GM21447 (cell line): ENCODE measurements at regions not wholly inside any gene's neighbourhood (a gene's known extent, or its start where the extent isn't known, plus 50 kb on each side); places are given as distances from the start of the nearest gene placed in this dataset.

Experiments
- ATAC-seq: cut with Tn5 transposase; IDR thresholded peaks from one replicate; pipeline ENCODE4 v1.9.1; 2021; ENCODE audit not compliant: unreplicated experiment

DNA sequence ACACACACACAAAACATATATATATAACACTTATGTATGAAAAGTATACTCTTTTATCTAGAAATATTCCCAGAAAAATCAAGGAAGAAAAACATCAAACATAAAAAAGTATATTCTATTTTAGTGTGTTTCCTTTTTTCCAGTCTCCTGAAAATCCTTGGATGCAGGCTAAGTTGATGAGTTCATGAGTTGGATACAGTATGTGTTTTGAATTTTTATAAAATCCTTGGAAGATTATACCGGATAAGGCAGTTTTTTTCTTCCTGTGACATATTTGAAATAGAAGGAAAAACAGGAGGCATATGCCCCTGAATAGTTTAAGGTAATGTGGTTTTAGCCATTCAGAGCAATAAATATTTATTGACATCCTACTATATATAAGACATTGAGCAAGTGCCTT lies 203.6 kb downstream of the SNX18 start:
- ATAC-seq, result no peak

DNA sequence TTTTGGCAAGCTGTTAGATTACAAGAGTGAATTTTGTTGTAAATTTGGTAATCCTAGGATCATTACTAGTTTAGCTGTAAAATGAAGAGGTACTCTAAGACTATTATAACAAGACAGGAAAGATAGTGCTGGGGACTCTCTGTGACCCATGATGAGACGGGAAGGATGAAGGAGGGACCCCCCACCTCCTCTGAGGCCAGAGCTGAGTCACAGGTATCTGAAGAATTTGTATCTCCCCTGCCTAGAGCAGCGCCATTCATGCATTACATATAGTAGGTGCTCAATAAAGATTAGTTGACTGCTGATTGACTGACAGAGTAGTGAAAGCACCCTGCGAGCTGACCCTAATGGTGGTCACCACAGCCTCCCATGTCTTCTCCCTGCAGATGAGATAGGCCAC lies 202.8 kb downstream of the SNX18 start:
- no peak for ATAC-seq

GRCh38 chr5:54719384-54720283 lies 202.1 kb downstream of the SNX18 start:
- ATAC-seq, result no peak

DNA sequence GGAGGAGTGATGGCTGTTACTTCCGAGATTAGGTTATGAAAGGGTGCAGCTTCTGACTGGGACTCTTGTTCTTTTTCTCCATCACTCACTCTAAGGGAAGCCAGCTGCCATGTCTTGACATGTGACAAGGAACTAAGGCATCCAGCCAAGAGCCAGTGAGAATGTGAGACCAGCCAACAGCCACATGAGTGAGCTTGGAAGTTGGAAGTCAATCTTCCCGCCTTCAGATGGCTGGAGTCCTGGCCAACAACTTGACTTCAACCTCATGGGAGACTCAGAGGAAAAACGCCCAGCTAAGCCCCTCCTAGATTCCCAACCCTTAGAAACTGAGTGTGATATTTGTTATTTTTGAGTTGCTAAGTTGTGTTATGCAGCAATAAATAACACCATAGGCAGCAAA lies 201.1 kb downstream of the SNX18 start:
- no peak for ATAC-seq

- ATAC-seq, result no peak
Observed at GRCh38 chr5:54717870-54718269, 200.3 kb downstream of the SNX18 start.

DNA sequence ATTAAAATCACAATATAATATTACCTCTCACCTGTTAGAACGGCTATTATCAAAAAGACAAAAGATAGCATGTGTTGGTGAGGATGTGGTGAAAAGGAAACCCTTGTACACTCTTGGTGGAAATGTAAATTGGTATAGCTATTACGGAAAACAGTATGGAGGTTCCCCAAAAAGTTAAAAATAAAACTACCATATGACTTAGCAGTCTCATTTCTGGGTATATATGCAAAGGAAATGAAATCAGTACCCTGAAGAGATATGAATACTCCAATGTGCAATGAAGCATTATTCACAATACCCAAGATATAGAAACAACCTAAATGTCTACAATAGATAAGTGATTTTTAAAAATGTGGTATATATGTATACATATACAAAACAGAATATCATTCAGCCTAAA lies 199.9 kb downstream of the SNX18 start:
- ATAC-seq, result no peak

GRCh38 chr5:54713923-54714581 lies 196.5 kb downstream of the SNX18 start:
- ATAC-seq, result no peak

DNA sequence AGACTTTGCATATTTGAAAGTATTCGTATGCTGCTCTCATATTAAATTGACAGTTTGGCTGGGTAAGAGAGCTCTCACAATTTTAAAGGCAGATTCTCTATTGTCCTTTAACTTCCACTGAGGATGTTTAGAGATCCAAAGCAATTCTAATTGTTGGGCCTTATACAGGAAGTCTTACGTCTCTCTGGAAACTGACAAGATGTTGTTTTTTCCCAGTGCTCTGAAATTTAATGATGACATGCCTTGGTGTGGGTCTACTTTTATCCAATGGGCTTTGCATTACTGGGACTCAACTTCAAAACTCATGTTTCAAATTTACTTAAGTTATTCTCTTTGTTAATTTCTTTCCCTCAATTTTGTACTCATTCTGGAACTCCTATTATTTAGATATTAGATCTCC lies 191.5 kb downstream of the SNX18 start:
- ATAC-seq, result no peak

DNA sequence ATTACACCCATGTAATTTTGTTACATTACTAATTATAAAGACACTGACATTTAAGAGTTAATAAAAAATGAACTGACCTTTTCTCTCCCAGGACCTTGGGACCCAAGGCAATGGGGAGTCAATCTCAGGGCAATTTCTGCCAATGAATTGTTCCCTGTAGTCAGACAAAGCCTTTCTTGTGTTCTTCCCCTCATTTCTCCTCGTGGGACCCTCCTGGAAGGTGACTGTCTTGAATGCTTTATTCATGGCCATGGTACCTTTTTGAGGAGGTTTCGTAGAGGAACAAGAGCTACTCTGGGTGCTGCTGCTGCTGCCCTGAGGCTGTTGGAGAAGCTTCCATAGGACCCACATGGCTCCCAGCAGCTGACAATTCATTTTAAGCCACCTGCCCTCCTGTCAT lies 190.3 kb downstream of the SNX18 start:
- no peak for ATAC-seq

DNA sequence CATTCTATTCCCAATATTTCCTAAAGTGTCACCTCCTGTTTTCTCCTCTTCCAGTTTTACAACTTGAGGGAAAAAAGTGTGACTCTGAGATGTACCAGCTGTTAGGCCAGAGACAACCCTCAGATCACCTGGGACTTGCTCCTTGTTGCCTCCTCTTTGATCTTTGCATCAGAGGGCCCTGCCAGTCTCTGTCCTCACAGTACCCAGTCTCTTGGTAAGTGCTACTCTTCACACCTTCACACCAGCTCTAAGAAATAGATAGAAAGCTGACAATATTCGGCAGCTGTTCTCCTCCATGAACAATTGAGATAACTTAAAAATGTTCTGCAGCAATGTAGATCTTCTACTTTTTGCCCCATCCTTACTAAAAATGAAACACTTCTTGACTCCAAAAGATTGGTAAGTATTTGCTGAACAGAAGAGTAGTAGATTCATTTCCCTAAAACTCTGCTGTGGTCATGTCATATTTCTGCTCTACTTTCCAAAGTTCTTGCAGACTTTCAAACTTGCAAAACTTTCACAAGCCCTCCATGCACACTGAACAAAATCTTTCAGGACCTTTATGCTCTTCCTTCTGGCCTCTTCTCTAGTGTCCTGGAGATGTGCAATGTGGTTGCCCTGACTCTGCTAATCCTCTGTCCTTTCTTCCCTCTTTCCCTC lies 188.6 kb downstream of the SNX18 start:
- no peak for ATAC-seq

GRCh38 chr5:54704825-54705224 lies 187.3 kb downstream of the SNX18 start:
- ATAC-seq, result no peak

DNA sequence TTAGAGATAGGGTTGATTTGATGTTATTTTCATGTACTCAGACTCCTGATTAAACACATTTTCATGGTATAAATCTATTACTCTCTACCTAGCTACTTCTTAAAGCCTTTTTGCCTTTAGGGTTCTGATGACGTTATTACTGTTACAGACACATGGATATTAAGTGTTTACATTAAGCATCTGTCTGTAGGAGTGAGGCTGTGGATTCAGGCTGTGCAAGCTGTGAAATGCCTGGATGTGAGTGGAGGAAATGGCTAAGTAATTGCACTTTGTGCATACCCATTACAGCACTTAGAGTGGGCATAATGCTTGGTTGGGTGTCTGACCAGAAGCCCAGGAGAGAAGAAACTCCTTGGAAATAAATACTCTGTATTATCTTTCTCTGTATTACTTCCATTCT lies 186.8 kb downstream of the SNX18 start:
- ATAC-seq, result no peak

- no peak for ATAC-seq
Observed at GRCh38 chr5:54703565-54704255, 186.2 kb downstream of the SNX18 start.

DNA sequence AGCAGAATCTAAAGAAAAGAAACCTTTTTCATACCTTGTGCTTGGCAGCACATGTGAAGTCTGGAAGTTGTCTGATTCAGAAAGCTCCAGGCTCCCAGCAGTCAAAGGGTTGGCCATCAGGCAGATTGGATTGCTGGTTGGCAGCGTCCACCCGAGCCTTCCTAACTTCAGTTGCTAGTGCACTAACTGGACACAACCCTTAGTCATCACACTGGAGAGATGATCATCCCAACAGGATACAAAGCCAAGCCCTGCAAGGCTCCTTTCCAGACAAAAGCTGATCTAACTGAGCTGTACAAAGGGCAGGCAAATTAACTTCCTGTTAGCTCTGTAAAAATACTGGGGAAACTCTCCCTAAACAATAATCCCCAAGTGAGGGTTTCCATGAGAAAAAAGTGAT lies 185.6 kb downstream of the SNX18 start:
- ATAC-seq, result no peak

DNA sequence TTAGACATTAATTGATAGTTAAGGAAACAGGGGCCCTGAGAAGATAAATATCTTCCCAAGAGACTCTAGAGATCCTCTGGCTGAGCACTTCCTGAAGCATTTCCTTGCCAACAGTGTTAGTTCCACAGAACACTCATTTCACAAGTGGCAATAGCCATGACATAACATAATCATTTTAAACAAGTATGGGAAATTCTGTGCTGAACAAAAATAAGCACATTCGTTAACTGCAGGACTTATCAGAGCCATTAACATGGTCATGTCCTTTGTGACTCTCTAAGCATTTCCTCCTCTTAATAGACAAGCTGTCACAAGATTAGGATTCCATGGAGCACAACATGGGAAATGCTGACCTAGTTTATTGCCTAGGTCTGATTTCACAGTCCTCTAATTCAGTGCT lies 184.9 kb downstream of the SNX18 start:
- ATAC-seq, result no peak

DNA sequence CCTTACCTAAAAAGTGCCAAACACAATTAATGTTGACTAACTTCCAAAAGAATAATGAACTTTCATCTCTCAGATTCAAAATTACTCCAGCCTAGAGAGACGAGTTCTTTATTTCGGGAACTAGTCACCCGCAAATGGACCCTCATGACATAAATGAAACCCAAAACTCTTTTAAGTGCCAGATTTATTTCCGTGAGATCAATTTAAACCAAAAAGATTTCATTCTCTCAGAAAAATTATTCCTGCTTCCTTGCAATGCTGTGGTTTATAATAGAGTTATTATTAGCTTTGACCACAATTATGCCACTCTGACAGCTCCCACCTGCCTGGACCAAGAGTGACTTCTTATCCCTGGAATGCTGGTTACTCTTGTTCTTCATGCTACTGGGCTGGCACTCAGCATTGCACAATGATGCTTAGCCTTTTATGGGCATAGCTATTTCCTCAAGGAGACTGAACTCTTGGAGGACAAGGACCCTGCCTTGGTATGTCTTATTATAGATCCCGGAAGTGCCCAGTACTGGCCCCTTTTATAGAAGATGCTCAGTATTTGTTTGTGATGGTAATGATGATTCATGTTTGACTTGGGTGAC lies 183.5 kb downstream of the SNX18 start:
- no peak for ATAC-seq

DNA sequence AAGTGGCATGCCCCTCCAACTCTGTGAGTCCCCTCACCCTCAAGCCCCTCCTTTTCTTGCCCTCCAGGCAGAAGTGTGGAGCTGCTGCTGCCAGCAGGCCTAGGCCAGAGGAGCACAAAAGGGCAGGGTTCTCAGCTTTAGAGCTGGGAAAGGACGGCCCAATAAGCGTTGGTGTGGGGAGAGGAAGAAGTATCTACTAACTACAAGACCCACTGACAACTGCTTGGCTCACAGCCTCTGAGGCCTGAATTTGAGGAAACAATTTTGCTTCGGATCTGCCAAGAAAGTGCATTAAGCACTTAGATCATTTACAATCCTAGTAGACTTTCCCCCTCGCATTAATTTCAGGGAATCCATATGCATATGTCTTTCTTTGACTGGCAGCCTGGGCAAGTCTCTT lies 179.4 kb downstream of the SNX18 start:
- ATAC-seq, result no peak

- ATAC-seq, result no peak
Observed at GRCh38 chr5:54696346-54696745, 178.8 kb downstream of the SNX18 start.

DNA sequence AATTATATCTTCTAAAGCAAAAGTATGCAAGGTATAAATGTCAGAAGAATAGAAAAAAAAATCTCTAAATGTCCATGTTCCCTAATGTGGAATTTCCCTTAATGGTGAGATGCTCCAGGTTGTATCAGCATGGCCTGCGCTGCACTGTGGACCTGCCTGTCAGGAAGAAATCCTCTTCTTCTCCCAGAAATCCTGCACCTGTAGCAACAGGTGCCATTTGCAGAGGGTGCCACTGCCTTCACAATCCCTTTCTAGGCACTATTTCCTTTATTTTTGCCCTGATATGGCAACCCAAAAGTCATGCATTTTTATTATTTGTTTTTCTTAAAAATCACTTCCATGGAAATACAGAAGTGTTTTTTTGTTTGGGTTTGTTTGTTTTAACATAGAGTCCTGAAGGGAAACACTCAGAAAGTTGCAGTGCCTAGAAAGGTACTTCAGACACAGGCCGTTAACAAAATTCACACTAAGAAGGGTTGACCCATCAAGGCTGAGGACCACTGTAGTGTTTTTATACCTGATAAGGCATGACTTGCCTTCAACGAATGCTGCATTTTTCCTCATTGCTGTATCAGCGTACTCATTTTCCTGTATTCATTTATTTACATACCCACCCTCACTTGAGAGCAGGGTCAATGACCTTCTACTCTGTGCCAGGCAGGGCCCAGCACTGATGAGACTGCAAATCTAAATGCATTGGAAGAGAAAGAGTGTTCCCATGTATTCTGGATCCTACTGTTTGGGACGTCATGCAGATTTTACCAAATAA lies 177.8 kb downstream of the SNX18 start:
- no peak for ATAC-seq

GRCh38 chr5:54693936-54694657 lies 176.5 kb downstream of the SNX18 start:
- no peak for ATAC-seq
